ENCODE measurements at regions not wholly inside any gene's neighbourhood (a gene's known extent, or its start where the extent isn't known, plus 50 kb on each side); places are given as distances from the start of the nearest gene placed in this dataset.

- TF ChIP-seq, protein P1, sequence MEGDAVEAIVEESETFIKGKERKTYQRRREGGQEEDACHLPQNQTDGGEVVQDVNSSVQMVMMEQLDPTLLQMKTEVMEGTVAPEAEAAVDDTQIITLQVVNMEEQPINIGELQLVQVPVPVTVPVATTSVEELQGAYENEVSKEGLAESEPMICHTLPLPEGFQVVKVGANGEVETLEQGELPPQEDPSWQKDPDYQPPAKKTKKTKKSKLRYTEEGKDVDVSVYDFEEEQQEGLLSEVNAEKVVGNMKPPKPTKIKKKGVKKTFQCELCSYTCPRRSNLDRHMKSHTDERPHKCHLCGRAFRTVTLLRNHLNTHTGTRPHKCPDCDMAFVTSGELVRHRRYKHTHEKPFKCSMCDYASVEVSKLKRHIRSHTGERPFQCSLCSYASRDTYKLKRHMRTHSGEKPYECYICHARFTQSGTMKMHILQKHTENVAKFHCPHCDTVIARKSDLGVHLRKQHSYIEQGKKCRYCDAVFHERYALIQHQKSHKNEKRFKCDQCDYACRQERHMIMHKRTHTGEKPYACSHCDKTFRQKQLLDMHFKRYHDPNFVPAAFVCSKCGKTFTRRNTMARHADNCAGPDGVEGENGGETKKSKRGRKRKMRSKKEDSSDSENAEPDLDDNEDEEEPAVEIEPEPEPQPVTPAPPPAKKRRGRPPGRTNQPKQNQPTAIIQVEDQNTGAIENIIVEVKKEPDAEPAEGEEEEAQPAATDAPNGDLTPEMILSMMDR (optimal IDR thresholded peaks at IDR 0.05 in 1 of 3, IDR thresholded peaks at IDR 0.05 in 1 of 3, conservative IDR thresholded peaks at IDR 0.05 in 1 of 3; ENCODE audit: extremely low read depth in 1 of 3, insufficient read depth in 2 of 3, low read length in 3 of 3), result no peak
- TF ChIP-seq EZH2 (IDR thresholded peaks at IDR 0.05; ENCODE audit: low read length), result no peak
These were observed 54.1 kb upstream of the HECTD2 start for GRCh38 chr10:91355998-91356397.

Data from keratinocyte (primary cell).